SK-N-SH treated with all-trans-retinoic acid at 6 μM for 48 hours (cell line): ENCODE measurements at regions not wholly inside any gene's neighbourhood (a gene's known extent, or its start where the extent isn't known, plus 50 kb on each side); places are given as distances from the start of the nearest gene placed in this dataset.

ENCODE experiments used
- ATAC-seq: fragments of 200-7000 bp; cut with Tn5 transposase; 3 replicates; pipeline ENCODE4 v1.9.1; 2020; ENCODE audit warnings: mild to moderate bottlenecking, moderate library complexity
- ARNTL ChIP-seq: fragments of 450-650 bp; formaldehyde crosslinking; IDR thresholded peaks from 2 replicates; pipeline ENCODE4 v1.5.0; 2020; ENCODE audit warnings: low read depth, mild to moderate bottlenecking, moderate library complexity, borderline replicate concordance
- CSDC2 ChIP-seq: fragments of 250-450 bp; sonication (Bioruptor Pico); IDR thresholded peaks from 2 replicates; pipeline ENCODE4 v1.5.0; 2020; ENCODE audit warnings: mild to moderate bottlenecking, moderate library complexity
- CSRNP3 ChIP-seq: fragments of 250-450 bp; sonication (Bioruptor Pico); IDR thresholded peaks from 2 replicates; pipeline ENCODE4 v1.5.1; 2021; ENCODE audit warnings: mild to moderate bottlenecking, moderate library complexity
- ESRRG ChIP-seq: fragments of 250-450 bp; sonication (Bioruptor Pico); IDR thresholded peaks from 2 replicates; pipeline ENCODE4 v1.6.1; 2021; ENCODE audit warnings: mild to moderate bottlenecking
- OSR1 ChIP-seq: fragments of 250-450 bp; sonication (Bioruptor Pico); IDR thresholded peaks from 2 replicates; pipeline ENCODE4 v1.8.0; 2022; ENCODE audit warnings: moderate library complexity, mild to moderate bottlenecking, inconsistent platforms
- POU6F1 ChIP-seq: fragments of 250-450 bp; sonication (Bioruptor Pico); IDR thresholded peaks from 2 replicates; pipeline ENCODE4 v1.8.0; 2021; ENCODE audit warnings: low read depth, mild to moderate bottlenecking, moderate library complexity, borderline replicate concordance
- PPARA ChIP-seq: fragments of 250-450 bp; sonication (Bioruptor Pico); IDR thresholded peaks from 2 replicates; pipeline ENCODE4 v1.5.0; 2020; ENCODE audit warnings: mild to moderate bottlenecking, borderline replicate concordance
- TCF4 ChIP-seq: fragments of 250-450 bp; sonication (Bioruptor Pico); IDR thresholded peaks from 2 replicates; pipeline ENCODE4 v1.8.0; 2021; ENCODE audit warnings: mild to moderate bottlenecking, moderate library complexity, borderline replicate concordance
- TOX ChIP-seq: fragments of 250-450 bp; sonication (Bioruptor Pico); IDR thresholded peaks from 2 replicates; pipeline ENCODE4 v1.8.0; 2021; ENCODE audit warnings: mild to moderate bottlenecking, moderate library complexity, borderline replicate concordance
- TSHZ2 ChIP-seq: fragments of 250-450 bp; sonication (Bioruptor Pico); IDR thresholded peaks from 2 replicates; pipeline ENCODE4 v1.5.0; 2020; ENCODE audit warnings: mild to moderate bottlenecking, moderate library complexity
- ZC3H10 ChIP-seq: fragments of 250-450 bp; sonication (Bioruptor Pico); IDR thresholded peaks from 2 replicates; pipeline ENCODE4 v1.5.1; 2021; ENCODE audit warnings: mild to moderate bottlenecking, moderate library complexity
- ZFP3 ChIP-seq: fragments of 250-450 bp; sonication (Bioruptor Pico); IDR thresholded peaks from 2 replicates; pipeline ENCODE4 v1.5.0; 2020; ENCODE audit warnings: mild to moderate bottlenecking, moderate library complexity
- ZFP30 ChIP-seq: fragments of 450-650 bp; formaldehyde crosslinking; IDR thresholded peaks from 2 replicates; pipeline ENCODE4 v1.5.0; 2022; ENCODE audit warnings: mild to moderate bottlenecking, moderate library complexity
- ZNF565 ChIP-seq: fragments of 450-650 bp; formaldehyde crosslinking; conservative IDR thresholded peaks from 2 replicates; pipeline ENCODE4 v1.5.0; 2020; ENCODE audit warnings: low read depth, mild to moderate bottlenecking, moderate library complexity
- ZNF70 ChIP-seq: fragments of 450-650 bp; formaldehyde crosslinking; IDR thresholded peaks from 2 replicates; pipeline ENCODE4 v1.5.0; 2020; ENCODE audit warnings: mild to moderate bottlenecking, moderate library complexity
- TF ChIP-seq, protein P1 (sequence below): fragments of 250-450 bp; sonication (Bioruptor Pico); IDR thresholded peaks from 2 replicates; pipeline ENCODE4 v1.8.0; 2020; ENCODE audit warnings: mild to moderate bottlenecking, moderate library complexity, borderline replicate concordance
- TF ChIP-seq, protein P2 (sequence below): fragments of 250-450 bp; sonication (Bioruptor Pico); IDR thresholded peaks from 2 replicates; pipeline ENCODE4 v1.5.1; 2020; ENCODE audit warnings: low read depth, mild to moderate bottlenecking, moderate library complexity

GRCh38 chr6:10093282-10093681, 321.6 kb downstream of the TFAP2A start (continued):
- TF ChIP-seq, protein P1, sequence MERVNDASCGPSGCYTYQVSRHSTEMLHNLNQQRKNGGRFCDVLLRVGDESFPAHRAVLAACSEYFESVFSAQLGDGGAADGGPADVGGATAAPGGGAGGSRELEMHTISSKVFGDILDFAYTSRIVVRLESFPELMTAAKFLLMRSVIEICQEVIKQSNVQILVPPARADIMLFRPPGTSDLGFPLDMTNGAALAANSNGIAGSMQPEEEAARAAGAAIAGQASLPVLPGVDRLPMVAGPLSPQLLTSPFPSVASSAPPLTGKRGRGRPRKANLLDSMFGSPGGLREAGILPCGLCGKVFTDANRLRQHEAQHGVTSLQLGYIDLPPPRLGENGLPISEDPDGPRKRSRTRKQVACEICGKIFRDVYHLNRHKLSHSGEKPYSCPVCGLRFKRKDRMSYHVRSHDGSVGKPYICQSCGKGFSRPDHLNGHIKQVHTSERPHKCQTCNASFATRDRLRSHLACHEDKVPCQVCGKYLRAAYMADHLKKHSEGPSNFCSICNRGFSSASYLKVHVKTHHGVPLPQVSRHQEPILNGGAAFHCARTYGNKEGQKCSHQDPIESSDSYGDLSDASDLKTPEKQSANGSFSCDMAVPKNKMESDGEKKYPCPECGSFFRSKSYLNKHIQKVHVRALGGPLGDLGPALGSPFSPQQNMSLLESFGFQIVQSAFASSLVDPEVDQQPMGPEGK (CRISPR knock-in tag), result no peak
- TF ChIP-seq CSDC2 (CRISPR knock-in tag) (no peak), ZFP3 (CRISPR knock-in tag) (no peak), ZNF70 (CRISPR knock-in tag) (no peak), OSR1 (no peak)
- TF ChIP-seq, protein P2, sequence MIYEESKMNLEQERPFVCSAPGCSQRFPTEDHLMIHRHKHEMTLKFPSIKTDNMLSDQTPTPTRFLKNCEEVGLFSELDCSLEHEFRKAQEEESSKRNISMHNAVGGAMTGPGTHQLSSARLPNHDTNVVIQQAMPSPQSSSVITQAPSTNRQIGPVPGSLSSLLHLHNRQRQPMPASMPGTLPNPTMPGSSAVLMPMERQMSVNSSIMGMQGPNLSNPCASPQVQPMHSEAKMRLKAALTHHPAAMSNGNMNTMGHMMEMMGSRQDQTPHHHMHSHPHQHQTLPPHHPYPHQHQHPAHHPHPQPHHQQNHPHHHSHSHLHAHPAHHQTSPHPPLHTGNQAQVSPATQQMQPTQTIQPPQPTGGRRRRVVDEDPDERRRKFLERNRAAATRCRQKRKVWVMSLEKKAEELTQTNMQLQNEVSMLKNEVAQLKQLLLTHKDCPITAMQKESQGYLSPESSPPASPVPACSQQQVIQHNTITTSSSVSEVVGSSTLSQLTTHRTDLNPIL, result no peak

- no peak for ATAC-seq
Observed at GRCh38 chr6:10084111-10084986, 330.5 kb downstream of the TFAP2A start.

GRCh38 chr6:10082385-10082784, 332.5 kb downstream of the TFAP2A start:
- no peak for ATAC-seq
- TF ChIP-seq, protein P2, result no peak
- TF ChIP-seq PPARA (CRISPR knock-in tag), result no peak

More at GRCh38 chr6:10084111-10084986, 330.5 kb downstream of the TFAP2A start:
- TF ChIP-seq ZNF565 (CRISPR knock-in tag), result no peak

- TF ChIP-seq ZNF70 (CRISPR knock-in tag) (no peak), TOX (CRISPR knock-in tag) (no peak), CSRNP3 (CRISPR knock-in tag) (no peak), CSDC2 (CRISPR knock-in tag) (no peak), POU6F1 (no peak), TCF4 (CRISPR knock-in tag) (no peak), ARNTL (CRISPR knock-in tag) (no peak), ESRRG (CRISPR knock-in tag) (no peak), ZC3H10 (CRISPR knock-in tag) (no peak), TSHZ2 (CRISPR knock-in tag) (no peak), ZFP30 (CRISPR knock-in tag) (no peak), ZFP3 (CRISPR knock-in tag) (no peak), OSR1 (no peak)
- TF ChIP-seq, protein P1 (CRISPR knock-in tag), result no peak
- no peak for ATAC-seq
Observed at GRCh38 chr6:10081957-10082356, 332.9 kb downstream of the TFAP2A start.
